HepG2 (cell line): ENCODE measurements at regions not wholly inside any gene's neighbourhood (a gene's known extent, or its start where the extent isn't known, plus 50 kb on each side); places are given as distances from the start of the nearest gene placed in this dataset.

Source experiments
- ATAC-seq: fragments of 200-7000 bp; cut with Tn5 transposase; 3 replicates; pipeline ENCODE4 v1.9.1; 2020; ENCODE audit warnings: mild to moderate bottlenecking, moderate library complexity
- BruUV-seq: library from RNA; stranded (reverse); fragments of 400-500 nt; replicated peaks from 2 replicates; lab custom pipeline; 2021; lab: Mats Ljungman, UMichigan
- CTCF ChIA-PET: fragments of 300-600 bp; formaldehyde crosslinking; extraction: SDS; loops from one replicate; lab custom pipeline; 2021; ENCODE audit warnings: low total read pairs, inconsistent platforms, low intra/inter-chr PET ratio; lab: Yijun Ruan, JAX
- POLR2A ChIA-PET: fragments of 350-600 bp; sonication (Branson Sonifier 250); formaldehyde crosslinking; loops from one replicate; lab custom pipeline; 2020; ENCODE audit warnings: antibody characterized with exemption, inconsistent platforms; lab: Yijun Ruan, JAX
- DNase-seq: peaks from one replicate; pipeline ENCODE4 v3.0.0-alpha.2; 2015; ENCODE audit warnings: low spot score
- FAIRE-seq: peaks from 3 replicates; lab custom pipeline; 2011; peaks lifted over from hg19 to GRCh38; lab: Jason Lieb, UNC
- H2AFZ ChIP-seq: one replicate; pipeline ENCODE4 v1.6.1; 2011; ENCODE audit warnings: low read length, inconsistent platforms
- H3K27ac ChIP-seq: fragments of 300-600 bp; 3 replicates; pipeline ENCODE4 v1.8.0; 2011; ENCODE audit warnings: mixed run types, mild to moderate bottlenecking, mixed read lengths, low read length, inconsistent platforms; ENCODE audit not compliant: insufficient read depth; ENCODE audit errors: extremely low read length
- H3K27me3 ChIP-seq, 2 experiments: fragments of 200-600 bp in 1 of 2; 2 replicates in 1 of 2; 3 replicates in 1 of 2; pipeline versions ENCODE4 v1.6.0 to v1.8.0; 2011; ENCODE audit warnings: low read length in 2 of 2, mild to moderate bottlenecking in 2 of 2, moderate library complexity in 2 of 2, inconsistent platforms in 1 of 2; ENCODE audit not compliant: insufficient read depth in 2 of 2, control insufficient read depth in 1 of 2
- H3K36me3 ChIP-seq, 2 experiments: fragments of 200-600 bp in 1 of 2; replicated peaks in 1 of 2; 2 replicates in 1 of 2; 3 replicates in 1 of 2; pipeline versions ENCODE4 v1.5.1 to v1.8.0; 2011; ENCODE audit warnings: low read length in 2 of 2, inconsistent platforms in 1 of 2; ENCODE audit not compliant: insufficient read depth in 2 of 2, control insufficient read depth in 1 of 2
- H3K4me1 ChIP-seq: 2 replicates; pipeline ENCODE4 v1.5.1; 2012; ENCODE audit warnings: low read length, inconsistent platforms; ENCODE audit not compliant: insufficient read depth
- H3K4me2 ChIP-seq: 2 replicates; pipeline ENCODE4 v1.6.0; 2011; ENCODE audit warnings: low read depth, low read length, inconsistent platforms
- H3K4me3 ChIP-seq, 3 experiments: fragments of 200-600 bp in 1 of 3; sonication (generic), shearing (Covaris generic) in 1 of 3; replicated peaks in 1 of 3; 2 replicates each; pipeline ENCODE4 v1.5.1; 2011 to 2016; ENCODE audit warnings: low read length in 3 of 3, inconsistent platforms in 2 of 3, low read depth in 2 of 3, mild to moderate bottlenecking in 2 of 3, control low read depth in 1 of 3, mixed read lengths in 1 of 3; ENCODE audit not compliant: insufficient read depth in 1 of 3
- H3K79me2 ChIP-seq: one replicate; pipeline ENCODE4 v1.6.1; 2011; ENCODE audit warnings: low read length, inconsistent platforms; ENCODE audit not compliant: insufficient read depth
- H3K9ac ChIP-seq: 2 replicates; pipeline ENCODE4 v1.6.0; 2011; ENCODE audit warnings: mild to moderate bottlenecking, low read depth, low read length, inconsistent platforms; ENCODE audit not compliant: insufficient read depth
- H3K9me3 ChIP-seq: 2 replicates; pipeline ENCODE4 v1.5.1; 2012; ENCODE audit warnings: mild to moderate bottlenecking, low read length
- H4K20me1 ChIP-seq: 2 replicates; pipeline ENCODE4 v1.6.0; 2011; ENCODE audit warnings: inconsistent platforms, mild to moderate bottlenecking, low read length, moderate library complexity; ENCODE audit not compliant: insufficient read depth
- JUNB ChIP-seq: sonication (generic); formaldehyde crosslinking; IDR thresholded peaks from 2 replicates; pipeline ENCODE4 v1.8.0; 2022; ENCODE audit warnings: missing genetic modification reagents, mild to moderate bottlenecking, borderline replicate concordance
- MBNL3 ChIP-seq: fragments of 250-450 bp; sonication (Bioruptor Pico); conservative IDR thresholded peaks from 2 replicates; pipeline ENCODE4 v1.8.0; 2022; ENCODE audit warnings: mild to moderate bottlenecking, inconsistent platforms
- NFRKB ChIP-seq: fragments of 450-650 bp; IDR thresholded peaks from 2 replicates; pipeline ENCODE4 v1.6.1; 2017
- SRSF4 ChIP-seq: fragments of 200-400 bp; formaldehyde crosslinking; IDR thresholded peaks from one replicate; pipeline ENCODE4 v1.6.1; 2018; ENCODE audit warnings: mild to moderate bottlenecking, low read depth, low read length, moderate library complexity; ENCODE audit not compliant: poor library complexity, severe bottlenecking
- ZNF710 ChIP-seq: sonication (generic); formaldehyde crosslinking; IDR thresholded peaks from 2 replicates; pipeline ENCODE4 v1.5.0; 2020; ENCODE audit warnings: mild to moderate bottlenecking, missing genetic modification reagents, borderline replicate concordance
- ZUFSP ChIP-seq: sonication (generic); formaldehyde crosslinking; IDR thresholded peaks from 2 replicates; pipeline ENCODE4 v1.9.0; 2021; ENCODE audit warnings: missing genetic modification reagents, mild to moderate bottlenecking, borderline replicate concordance
- in situ Hi-C: cut with HindIII; loops from 2 replicates; pipeline ENCODE4 v1.10.0; 2017; ENCODE audit warnings: low pct_unique_long_range_greater_than_20kb; ENCODE audit not compliant: extremely low pct_ligation_motif_present
- intact Hi-C: fragments of 100-400 bp; cut with micrococcal nuclease; formaldehyde crosslinking; loops from one replicate; pipeline ENCODE4 v1.10.0; 2022; ENCODE audit not compliant: unreplicated experiment
- TF ChIP-seq, protein P1 (sequence below): sonication (generic); formaldehyde crosslinking; IDR thresholded peaks from 2 replicates; pipeline ENCODE4 v1.4.0; 2020; ENCODE audit warnings: mild to moderate bottlenecking, missing genetic modification reagents
- TF ChIP-seq, protein P2 (sequence below): sonication (generic); formaldehyde crosslinking; IDR thresholded peaks from 2 replicates; pipeline ENCODE4 v1.4.0; 2020; ENCODE audit warnings: missing genetic modification reagents
- TF ChIP-seq, protein P3 (sequence below): sonication (generic); formaldehyde crosslinking; IDR thresholded peaks from 2 replicates; pipeline ENCODE4 v1.4.0; 2020; ENCODE audit warnings: missing genetic modification reagents, borderline replicate concordance

DNA sequence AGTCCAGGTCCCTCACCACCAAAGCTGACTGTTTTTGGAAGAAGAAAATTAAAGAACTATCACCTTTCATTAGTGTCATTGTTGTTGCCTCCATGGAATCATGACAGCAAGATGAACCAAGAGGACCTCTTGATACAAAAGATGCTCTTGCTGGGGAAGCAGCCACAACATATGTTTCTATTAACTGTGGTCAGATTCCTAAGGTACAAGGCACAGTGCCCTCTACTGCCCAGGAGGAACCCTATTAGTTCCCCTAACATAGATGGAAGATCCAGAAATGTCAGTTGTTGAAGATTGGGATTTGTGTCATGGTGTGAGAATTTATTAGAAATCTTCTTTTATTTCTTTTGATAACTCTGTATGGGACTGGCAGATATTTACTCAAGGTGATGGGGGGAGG lies 188.2 kb upstream of the ANKFN1 start:
- peak; percentile 57 for FAIRE-seq
- H3K27me3 ChIP-seq: no peaks in the 10 kb centered on the region; a peak in 1 of 5 replicates
- BruUV-seq: no TSS peak
- H2AFZ ChIP-seq: no peak overlapping the region
- no peaks in the 10 kb centered on the region for H3K4me1 ChIP-seq
- no peaks in the 10 kb centered on the region for H3K9me3 ChIP-seq
- CTCF ChIA-PET: no interaction called here
- no peak for DNase-seq
- no peak overlapping the region for H3K9ac ChIP-seq
- H3K36me3 ChIP-seq: no peaks in the 10 kb centered on the region
- intact Hi-C loops: no loop called here
- in situ Hi-C loops: no loop called here
- H3K27ac ChIP-seq: no peak overlapping the region
- no peaks in the 10 kb centered on the region for H3K79me2 ChIP-seq
- POLR2A ChIA-PET: no interaction called here
- no peaks in the 10 kb centered on the region for H4K20me1 ChIP-seq
- peak; percentile 39; the same call in 1 of the 3 replicates for ATAC-seq
- H3K4me3 ChIP-seq: no peak overlapping the region
- H3K4me2 ChIP-seq: no peak overlapping the region
- TF ChIP-seq SRSF4: no peak
- TF ChIP-seq, protein P1, sequence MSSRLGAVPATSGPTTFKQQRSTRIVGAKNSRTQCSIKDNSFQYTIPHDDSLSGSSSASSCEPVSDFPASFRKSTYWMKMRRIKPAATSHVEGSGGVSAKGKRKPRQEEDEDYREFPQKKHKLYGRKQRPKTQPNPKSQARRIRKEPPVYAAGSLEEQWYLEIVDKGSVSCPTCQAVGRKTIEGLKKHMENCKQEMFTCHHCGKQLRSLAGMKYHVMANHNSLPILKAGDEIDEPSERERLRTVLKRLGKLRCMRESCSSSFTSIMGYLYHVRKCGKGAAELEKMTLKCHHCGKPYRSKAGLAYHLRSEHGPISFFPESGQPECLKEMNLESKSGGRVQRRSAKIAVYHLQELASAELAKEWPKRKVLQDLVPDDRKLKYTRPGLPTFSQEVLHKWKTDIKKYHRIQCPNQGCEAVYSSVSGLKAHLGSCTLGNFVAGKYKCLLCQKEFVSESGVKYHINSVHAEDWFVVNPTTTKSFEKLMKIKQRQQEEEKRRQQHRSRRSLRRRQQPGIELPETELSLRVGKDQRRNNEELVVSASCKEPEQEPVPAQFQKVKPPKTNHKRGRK (CRISPR knock-in tag): no peak
- TF ChIP-seq ZUFSP (CRISPR knock-in tag): no peak
- TF ChIP-seq ZNF710: no peak
- TF ChIP-seq MBNL3 (CRISPR knock-in tag): no peak
- no peak for TF ChIP-seq NFRKB
- TF ChIP-seq JUNB (CRISPR knock-in tag): no peak
- TF ChIP-seq, protein P2, sequence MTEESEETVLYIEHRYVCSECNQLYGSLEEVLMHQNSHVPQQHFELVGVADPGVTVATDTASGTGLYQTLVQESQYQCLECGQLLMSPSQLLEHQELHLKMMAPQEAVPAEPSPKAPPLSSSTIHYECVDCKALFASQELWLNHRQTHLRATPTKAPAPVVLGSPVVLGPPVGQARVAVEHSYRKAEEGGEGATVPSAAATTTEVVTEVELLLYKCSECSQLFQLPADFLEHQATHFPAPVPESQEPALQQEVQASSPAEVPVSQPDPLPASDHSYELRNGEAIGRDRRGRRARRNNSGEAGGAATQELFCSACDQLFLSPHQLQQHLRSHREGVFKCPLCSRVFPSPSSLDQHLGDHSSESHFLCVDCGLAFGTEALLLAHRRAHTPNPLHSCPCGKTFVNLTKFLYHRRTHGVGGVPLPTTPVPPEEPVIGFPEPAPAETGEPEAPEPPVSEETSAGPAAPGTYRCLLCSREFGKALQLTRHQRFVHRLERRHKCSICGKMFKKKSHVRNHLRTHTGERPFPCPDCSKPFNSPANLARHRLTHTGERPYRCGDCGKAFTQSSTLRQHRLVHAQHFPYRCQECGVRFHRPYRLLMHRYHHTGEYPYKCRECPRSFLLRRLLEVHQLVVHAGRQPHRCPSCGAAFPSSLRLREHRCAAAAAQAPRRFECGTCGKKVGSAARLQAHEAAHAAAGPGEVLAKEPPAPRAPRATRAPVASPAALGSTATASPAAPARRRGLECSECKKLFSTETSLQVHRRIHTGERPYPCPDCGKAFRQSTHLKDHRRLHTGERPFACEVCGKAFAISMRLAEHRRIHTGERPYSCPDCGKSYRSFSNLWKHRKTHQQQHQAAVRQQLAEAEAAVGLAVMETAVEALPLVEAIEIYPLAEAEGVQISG (CRISPR knock-in tag): peak; percentile 55; the same call in 1 of the 2 replicates
- TF ChIP-seq, protein P3, sequence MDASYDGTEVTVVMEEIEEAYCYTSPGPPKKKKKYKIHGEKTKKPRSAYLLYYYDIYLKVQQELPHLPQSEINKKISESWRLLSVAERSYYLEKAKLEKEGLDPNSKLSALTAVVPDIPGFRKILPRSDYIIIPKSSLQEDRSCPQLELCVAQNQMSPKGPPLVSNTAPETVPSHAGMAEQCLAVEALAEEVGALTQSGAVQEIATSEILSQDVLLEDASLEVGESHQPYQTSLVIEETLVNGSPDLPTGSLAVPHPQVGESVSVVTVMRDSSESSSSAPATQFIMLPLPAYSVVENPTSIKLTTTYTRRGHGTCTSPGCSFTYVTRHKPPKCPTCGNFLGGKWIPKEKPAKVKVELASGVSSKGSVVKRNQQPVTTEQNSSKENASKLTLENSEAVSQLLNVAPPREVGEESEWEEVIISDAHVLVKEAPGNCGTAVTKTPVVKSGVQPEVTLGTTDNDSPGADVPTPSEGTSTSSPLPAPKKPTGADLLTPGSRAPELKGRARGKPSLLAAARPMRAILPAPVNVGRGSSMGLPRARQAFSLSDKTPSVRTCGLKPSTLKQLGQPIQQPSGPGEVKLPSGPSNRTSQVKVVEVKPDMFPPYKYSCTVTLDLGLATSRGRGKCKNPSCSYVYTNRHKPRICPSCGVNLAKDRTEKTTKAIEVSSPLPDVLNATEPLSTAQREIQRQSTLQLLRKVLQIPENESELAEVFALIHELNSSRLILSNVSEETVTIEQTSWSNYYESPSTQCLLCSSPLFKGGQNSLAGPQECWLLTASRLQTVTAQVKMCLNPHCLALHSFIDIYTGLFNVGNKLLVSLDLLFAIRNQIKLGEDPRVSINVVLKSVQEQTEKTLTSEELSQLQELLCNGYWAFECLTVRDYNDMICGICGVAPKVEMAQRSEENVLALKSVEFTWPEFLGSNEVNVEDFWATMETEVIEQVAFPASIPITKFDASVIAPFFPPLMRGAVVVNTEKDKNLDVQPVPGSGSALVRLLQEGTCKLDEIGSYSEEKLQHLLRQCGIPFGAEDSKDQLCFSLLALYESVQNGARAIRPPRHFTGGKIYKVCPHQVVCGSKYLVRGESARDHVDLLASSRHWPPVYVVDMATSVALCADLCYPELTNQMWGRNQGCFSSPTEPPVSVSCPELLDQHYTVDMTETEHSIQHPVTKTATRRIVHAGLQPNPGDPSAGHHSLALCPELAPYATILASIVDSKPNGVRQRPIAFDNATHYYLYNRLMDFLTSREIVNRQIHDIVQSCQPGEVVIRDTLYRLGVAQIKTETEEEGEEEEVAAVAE: no peak
